HFF-Myc (cell line): ENCODE measurements at regions not wholly inside any gene's neighbourhood (a gene's known extent, or its start where the extent isn't known, plus 50 kb on each side); places are given as distances from the start of the nearest gene placed in this dataset.

Experiments used
- DNase-seq: peaks from one replicate; pipeline ENCODE4 v3.0.0-alpha.2; 2011; ENCODE audit warnings: low read depth; ENCODE audit errors: extremely low read depth
- H3K4me3 ChIP-seq: replicated peaks from 2 replicates; pipeline ENCODE4 v1.5.1; 2011; ENCODE audit warnings: low read depth, mild to moderate bottlenecking, control low read depth, low read length
- CTCF ChIP-seq: IDR thresholded peaks from 2 replicates; pipeline ENCODE4 v1.5.1; 2012; ENCODE audit warnings: mild to moderate bottlenecking, low read depth, low read length, control low read depth; ENCODE audit errors: missing control alignments

GRCh38 chr5:4563400-4563799 is 576.7 kb upstream of the ADAMTS16 start:
- DNase-seq, result no peak
- H3K4me3 ChIP-seq, result no peak overlapping the region
- no peak for TF ChIP-seq CTCF

GRCh38 chr5:4570047-4570995 is 569.8 kb upstream of the ADAMTS16 start:
- H3K4me3 ChIP-seq, result no peak overlapping the region
- TF ChIP-seq CTCF, result no peak
- DNase-seq, result no peak

GRCh38 chr5:4571248-4571948 is 568.7 kb upstream of the ADAMTS16 start:
- H3K4me3 ChIP-seq, result no peak overlapping the region
- no peak for DNase-seq
- no peak for TF ChIP-seq CTCF

- no peak for DNase-seq
- TF ChIP-seq CTCF, result no peak
- no peak overlapping the region for H3K4me3 ChIP-seq
These were observed 567.6 kb upstream of the ADAMTS16 start for GRCh38 chr5:4572311-4573100.

- DNase-seq, result no peak
- TF ChIP-seq CTCF, result no peak
- no peak overlapping the region for H3K4me3 ChIP-seq
These were observed 564.5 kb upstream of the ADAMTS16 start for GRCh38 chr5:4575608-4576007.

GRCh38 chr5:4576161-4576748 is 563.9 kb upstream of the ADAMTS16 start:
- no peak overlapping the region for H3K4me3 ChIP-seq
- no peak for DNase-seq
- TF ChIP-seq CTCF, result no peak
